Cardiac muscle cell (in vitro differentiated cells and primary cell): ENCODE measurements at regions not wholly inside any gene's neighbourhood (a gene's known extent, or its start where the extent isn't known, plus 50 kb on each side); places are given as distances from the start of the nearest gene placed in this dataset.

ENCODE experiments used
- DNase-seq, 2 donors: peaks; one replicate each; pipeline versions ENCODE4 v3.0.0 to v3.0.0-alpha.2; 2010 to 2017; ENCODE audit warnings: low read depth in 1 of 2, low spot score in 1 of 2
- H3K27ac ChIP-seq: fragments of 200-600 bp; sonication (generic); 2 replicates; pipeline ENCODE4 v1.5.1; 2016
- H3K27me3 ChIP-seq: fragments of 200-600 bp; sonication (generic); 2 replicates; pipeline ENCODE4 v1.6.0; 2016; ENCODE audit warnings: control low read depth
- H3K36me3 ChIP-seq: fragments of 200-600 bp; sonication (generic); 2 replicates; pipeline ENCODE4 v1.5.1; 2016; ENCODE audit warnings: control low read depth
- H3K4me1 ChIP-seq: fragments of 200-600 bp; sonication (generic); 2 replicates; pipeline ENCODE4 v1.8.1; 2017; ENCODE audit warnings: low read depth, mild to moderate bottlenecking, mixed run types
- H3K4me3 ChIP-seq: fragments of 200-600 bp; sonication (generic); 2 replicates; pipeline ENCODE4 v1.5.1; 2016; ENCODE audit warnings: mild to moderate bottlenecking
- H3K9me3 ChIP-seq: fragments of 200-600 bp; sonication (generic); 2 replicates; pipeline ENCODE4 v1.5.1; 2017; ENCODE audit warnings: low read depth, mild to moderate bottlenecking, control low read depth
- TF ChIP-seq, protein P1 (sequence below): IDR thresholded peaks from 2 replicates; pipeline ENCODE4 v1.5.1; 2012; ENCODE audit warnings: low read depth, mild to moderate bottlenecking, low read length

DNA sequence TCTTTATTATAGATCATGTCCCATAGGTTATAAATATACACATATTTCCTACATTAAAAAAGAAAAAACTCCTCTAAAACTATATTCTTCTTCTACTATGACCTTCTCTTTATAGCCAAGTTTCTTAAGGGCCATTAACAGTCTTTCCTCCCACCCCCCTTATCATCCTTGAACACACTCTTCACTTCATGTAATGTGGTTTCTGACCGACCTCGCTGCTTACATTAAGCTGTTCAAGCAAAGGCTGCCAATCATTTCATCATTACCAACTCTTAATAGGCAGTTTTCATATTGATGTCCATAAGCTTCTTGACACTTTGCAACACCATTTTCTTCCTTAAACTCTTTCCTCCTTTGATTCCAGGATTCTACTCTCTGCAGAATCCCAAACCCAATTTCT, 283.0 kb upstream of the PCSK5 start:
- TF ChIP-seq, protein P1, sequence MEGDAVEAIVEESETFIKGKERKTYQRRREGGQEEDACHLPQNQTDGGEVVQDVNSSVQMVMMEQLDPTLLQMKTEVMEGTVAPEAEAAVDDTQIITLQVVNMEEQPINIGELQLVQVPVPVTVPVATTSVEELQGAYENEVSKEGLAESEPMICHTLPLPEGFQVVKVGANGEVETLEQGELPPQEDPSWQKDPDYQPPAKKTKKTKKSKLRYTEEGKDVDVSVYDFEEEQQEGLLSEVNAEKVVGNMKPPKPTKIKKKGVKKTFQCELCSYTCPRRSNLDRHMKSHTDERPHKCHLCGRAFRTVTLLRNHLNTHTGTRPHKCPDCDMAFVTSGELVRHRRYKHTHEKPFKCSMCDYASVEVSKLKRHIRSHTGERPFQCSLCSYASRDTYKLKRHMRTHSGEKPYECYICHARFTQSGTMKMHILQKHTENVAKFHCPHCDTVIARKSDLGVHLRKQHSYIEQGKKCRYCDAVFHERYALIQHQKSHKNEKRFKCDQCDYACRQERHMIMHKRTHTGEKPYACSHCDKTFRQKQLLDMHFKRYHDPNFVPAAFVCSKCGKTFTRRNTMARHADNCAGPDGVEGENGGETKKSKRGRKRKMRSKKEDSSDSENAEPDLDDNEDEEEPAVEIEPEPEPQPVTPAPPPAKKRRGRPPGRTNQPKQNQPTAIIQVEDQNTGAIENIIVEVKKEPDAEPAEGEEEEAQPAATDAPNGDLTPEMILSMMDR: no peak

DNA sequence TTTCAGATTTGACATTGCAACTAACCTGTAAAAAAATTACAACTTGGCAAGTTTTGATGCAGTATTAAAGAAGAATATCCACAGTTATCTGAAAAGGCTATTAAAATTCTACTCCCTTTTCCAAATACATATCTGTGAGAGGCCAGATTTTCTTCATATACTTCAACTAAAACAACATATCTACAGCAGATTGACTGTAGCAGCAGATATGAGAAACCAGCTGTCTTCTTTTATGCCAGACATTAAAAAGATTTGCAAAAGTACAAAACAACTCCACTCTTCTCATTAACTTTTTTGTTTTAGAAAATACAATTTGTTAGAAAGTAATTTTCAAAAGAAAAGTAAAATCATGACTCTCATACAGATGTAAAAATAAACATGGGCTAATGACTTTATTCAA, 281.1 kb upstream of the PCSK5 start:
- no peaks in the 10 kb centered on the region for H3K9me3 ChIP-seq
- no peak for DNase-seq
- H3K36me3 ChIP-seq: no peaks in the 10 kb centered on the region
- no peaks in the 10 kb centered on the region for H3K27me3 ChIP-seq
- H3K4me1 ChIP-seq: no peaks in the 10 kb centered on the region
- no peak overlapping the region for H3K4me3 ChIP-seq
- TF ChIP-seq, protein P1: no peak
- no peak overlapping the region for H3K27ac ChIP-seq

More for the DNA sequence above, 283.0 kb upstream of the PCSK5 start:
- H3K4me3 ChIP-seq: no peak overlapping the region
- no peak overlapping the region for H3K27ac ChIP-seq
- no peak for DNase-seq
- no peaks in the 10 kb centered on the region for H3K4me1 ChIP-seq
- no peaks in the 10 kb centered on the region for H3K36me3 ChIP-seq
- no peaks in the 10 kb centered on the region for H3K27me3 ChIP-seq
- no peaks in the 10 kb centered on the region for H3K9me3 ChIP-seq

DNA sequence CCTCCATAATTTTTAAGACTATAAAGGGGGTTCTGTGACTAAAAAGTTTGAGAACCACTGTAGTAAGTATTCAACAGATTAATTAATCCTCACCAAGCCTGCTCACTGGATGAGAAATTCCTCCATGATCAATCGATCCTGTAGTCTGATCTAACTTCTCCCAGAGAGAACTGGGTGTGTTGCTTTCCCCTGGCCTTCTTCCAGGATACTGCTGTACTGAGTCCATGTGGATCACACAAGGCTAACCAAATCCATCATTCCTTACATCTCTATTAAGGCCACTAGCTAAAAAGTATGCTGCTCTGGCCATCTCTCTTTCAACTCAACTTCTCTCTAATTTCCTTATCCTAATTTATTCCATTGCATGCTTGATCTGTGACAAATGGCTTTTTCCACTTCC, 280.2 kb upstream of the PCSK5 start:
- Histone ChIP-seq H3K27me3 (no peaks in the 10 kb centered on the region), H3K27ac (no peak overlapping the region), H3K36me3 (no peaks in the 10 kb centered on the region), H3K4me3 (no peak overlapping the region), H3K4me1 (peaks cover under 1% of the 10 kb centered on the region), H3K9me3 (no peaks in the 10 kb centered on the region)
- TF ChIP-seq, protein P1: no peak
- DNase-seq: no peak

DNA sequence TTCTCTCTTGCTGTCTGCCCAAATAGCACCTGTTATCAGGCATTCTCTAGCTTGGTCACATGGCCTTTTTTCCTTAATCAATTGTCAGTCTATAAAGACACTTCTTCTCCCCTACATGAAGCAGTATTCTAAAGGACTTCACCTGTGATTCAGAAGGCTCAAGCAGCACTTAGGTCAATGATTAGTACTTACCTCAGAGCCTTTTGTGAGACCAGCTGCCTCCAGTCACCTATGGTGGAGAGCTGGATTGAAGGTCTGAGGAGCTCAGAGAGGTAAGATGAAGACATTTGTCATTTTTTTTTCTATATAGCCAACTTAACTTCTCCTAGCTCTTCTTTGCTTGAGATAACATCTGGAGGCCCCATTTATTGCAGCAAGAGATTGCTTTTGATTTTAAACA, 278.3 kb upstream of the PCSK5 start:
- Histone ChIP-seq H3K36me3 (no peaks in the 10 kb centered on the region), H3K27ac (no peak overlapping the region), H3K27me3 (no peaks in the 10 kb centered on the region), H3K4me1 (peaks cover 20% of the 10 kb centered on the region), H3K9me3 (no peaks in the 10 kb centered on the region), H3K4me3 (no peak overlapping the region)
- TF ChIP-seq, protein P1: no peak
- DNase-seq: no peak

DNA sequence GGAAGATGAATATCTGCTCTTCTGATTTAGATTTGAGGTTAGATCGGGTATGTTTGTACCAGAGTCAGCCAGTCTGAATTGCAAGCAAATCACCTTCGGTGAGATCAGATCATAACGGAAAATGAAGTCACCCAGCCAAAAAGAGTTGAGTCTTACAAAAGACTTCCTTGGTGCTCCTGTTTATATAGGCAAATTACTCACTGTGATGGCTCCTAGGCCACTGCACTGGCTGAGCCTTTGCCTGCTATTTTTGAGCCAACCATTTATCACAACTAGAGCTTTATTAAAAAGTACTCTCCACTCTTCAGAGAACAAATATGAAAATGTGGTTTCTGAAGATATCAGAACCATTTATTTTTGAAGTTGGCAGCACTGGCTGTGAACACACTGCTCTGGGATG, 277.7 kb upstream of the PCSK5 start:
- Histone ChIP-seq H3K36me3 (no peaks in the 10 kb centered on the region), H3K4me1 (peaks cover 20% of the 10 kb centered on the region), H3K27me3 (no peaks in the 10 kb centered on the region), H3K4me3 (no peak overlapping the region), H3K27ac (no peak overlapping the region), H3K9me3 (no peaks in the 10 kb centered on the region)
- TF ChIP-seq, protein P1: no peak
- no peak for DNase-seq

DNA sequence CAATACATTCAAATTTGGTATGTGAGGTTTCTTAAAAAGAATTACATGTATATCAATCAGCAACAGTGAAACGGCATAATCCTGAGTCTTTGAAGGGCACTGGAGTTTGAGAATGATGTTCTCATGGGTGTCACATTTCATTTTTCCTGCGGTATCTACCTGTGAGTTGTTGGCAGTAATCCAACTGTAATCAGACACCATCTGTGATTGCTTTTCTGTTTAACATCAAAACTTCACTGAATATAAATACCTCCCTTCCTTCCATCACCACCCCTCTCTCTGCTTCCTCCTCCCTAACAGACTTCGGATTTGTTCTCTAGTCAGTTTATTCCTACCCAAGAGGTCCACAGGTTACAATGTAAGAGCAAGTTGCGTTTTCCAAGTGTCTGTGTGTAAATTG, 275.2 kb upstream of the PCSK5 start:
- TF ChIP-seq, protein P1: no peak
- Histone ChIP-seq H3K27ac (no peak overlapping the region), H3K36me3 (no peaks in the 10 kb centered on the region), H3K27me3 (no peaks in the 10 kb centered on the region), H3K9me3 (no peaks in the 10 kb centered on the region), H3K4me1 (peaks cover 20% of the 10 kb centered on the region), H3K4me3 (no peak overlapping the region)
- DNase-seq: no peak
